Bronchial epithelial cell (primary cell): ENCODE measurements at regions not wholly inside any gene's neighbourhood (a gene's known extent, or its start where the extent isn't known, plus 50 kb on each side); places are given as distances from the start of the nearest gene placed in this dataset.

ENCODE experiments used
- DNase-seq: peaks from one replicate; pipeline ENCODE4 v3.0.0-alpha.2; 2010; ENCODE audit warnings: low read depth
- FAIRE-seq: peaks from 2 replicates; lab custom pipeline; 2011; peaks lifted over from hg19 to GRCh38; lab: Jason Lieb, UNC
- H3K27me3 ChIP-seq: 2 replicates; pipeline ENCODE4 v1.5.1; 2011; ENCODE audit warnings: low read length; ENCODE audit not compliant: control insufficient read depth, insufficient read depth
- H3K36me3 ChIP-seq: 2 replicates; pipeline ENCODE4 v1.5.1; 2011; ENCODE audit warnings: low read length; ENCODE audit not compliant: control insufficient read depth, insufficient read depth
- H3K4me3 ChIP-seq: 2 replicates; pipeline ENCODE4 v1.5.1; 2011; ENCODE audit warnings: mild to moderate bottlenecking, low read depth, low read length, control low read depth
- CTCF ChIP-seq: IDR thresholded peaks from 2 replicates; pipeline ENCODE4 v1.5.1; 2011; ENCODE audit warnings: mild to moderate bottlenecking, moderate library complexity, low read length, control low read depth, inconsistent platforms; ENCODE audit not compliant: insufficient read depth, severe bottlenecking

GRCh38 chr14:23694949-23695663 is 58.9 kb downstream of the DHRS2 start:
- DNase-seq (no peak), FAIRE-seq (no peak)
- Histone ChIP-seq H3K27me3 (no peaks in the 10 kb centered on the region), H3K36me3 (no peaks in the 10 kb centered on the region), H3K4me3 (no peak overlapping the region)
- no peak for TF ChIP-seq CTCF

GRCh38 chr14:23695664-23695999 is 59.5 kb downstream of the DHRS2 start:
- no peak for DNase-seq
- no peaks in the 10 kb centered on the region for H3K27me3 ChIP-seq
- H3K36me3 ChIP-seq, result no peaks in the 10 kb centered on the region
- no peak for FAIRE-seq
- H3K4me3 ChIP-seq, result no peak overlapping the region
- no peak for TF ChIP-seq CTCF

GRCh38 chr14:23696701-23697239 is 60.6 kb downstream of the DHRS2 start:
- Histone ChIP-seq H3K4me3 (no peak overlapping the region), H3K27me3 (no peaks in the 10 kb centered on the region), H3K36me3 (no peaks in the 10 kb centered on the region)
- DNase-seq (no peak), FAIRE-seq (peak; percentile 47)
- TF ChIP-seq CTCF, result no peak

GRCh38 chr14:23697680-23698079 is 61.5 kb downstream of the DHRS2 start:
- no peak overlapping the region for H3K4me3 ChIP-seq
- H3K27me3 ChIP-seq, result no peaks in the 10 kb centered on the region
- DNase-seq (no peak), FAIRE-seq (no peak)
- H3K36me3 ChIP-seq, result no peaks in the 10 kb centered on the region
- TF ChIP-seq CTCF, result no peak

GRCh38 chr14:23702656-23703426 is 66.7 kb downstream of the DHRS2 start:
- no peaks in the 10 kb centered on the region for H3K27me3 ChIP-seq
- no peak for TF ChIP-seq CTCF
- no peak for DNase-seq
- H3K4me3 ChIP-seq, result no peak overlapping the region
- H3K36me3 ChIP-seq, result no peaks in the 10 kb centered on the region
- FAIRE-seq, result no peak
